CD4-positive, alpha-beta T cell (primary cell): ENCODE measurements at regions not wholly inside any gene's neighbourhood (a gene's known extent, or its start where the extent isn't known, plus 50 kb on each side); places are given as distances from the start of the nearest gene placed in this dataset.
"Not testable (repeated sequence)": the region's sequence is repeated elsewhere in the genome, so short reads cannot be mapped to it uniquely, and the experiment has no call there.

Experiments
- ATAC-seq: fragments of 200-7000 bp; cut with Tn5 transposase; one replicate; pipeline ENCODE4 v1.10.0; 2022; ENCODE audit warnings: mild to moderate bottlenecking; ENCODE audit not compliant: poor library complexity
- CTCF ChIA-PET: fragments of 350-600 bp; sonication (Branson Sonifier 250); formaldehyde crosslinking; loops from one replicate; lab custom pipeline; 2021; ENCODE audit warnings: antibody characterized with exemption, inconsistent platforms; lab: Charles Lee
- POLR2A ChIA-PET: fragments of 350-600 bp; sonication (Branson Sonifier 250); formaldehyde crosslinking; loops from one replicate; lab custom pipeline; 2021; ENCODE audit warnings: antibody characterized with exemption, inconsistent platforms; lab: Charles Lee
- DNase-seq, 14 experiments: peaks; one replicate each; pipeline ENCODE4 v3.0.0-alpha.2; 2013 to 2020; ENCODE audit warnings: mixed read lengths in 2 of 14
- H3K27ac ChIP-seq, 2 donors: one replicate each; pipeline versions ENCODE4 v1.5.1 to v1.7.0; 2013; ENCODE audit warnings: low read length in 2 of 2, low read depth in 1 of 2, mild to moderate bottlenecking in 1 of 2
- H3K27me3 ChIP-seq, 2 experiments: 1 replicate in 1 of 2; 2 replicates in 1 of 2; pipeline versions ENCODE4 v1.6.1 to v1.7.0; 2013; ENCODE audit warnings: low read length in 2 of 2, control low read depth in 1 of 2, mild to moderate bottlenecking in 1 of 2, moderate library complexity in 1 of 2; ENCODE audit not compliant: insufficient read depth in 2 of 2, control insufficient read depth in 1 of 2
- H3K36me3 ChIP-seq: one replicate; pipeline ENCODE4 v1.6.1; 2013; ENCODE audit warnings: low read length, control low read depth; ENCODE audit not compliant: insufficient read depth
- H3K4me1 ChIP-seq: one replicate; pipeline ENCODE4 v1.6.1; 2013; ENCODE audit warnings: low read length, control low read depth; ENCODE audit not compliant: insufficient read depth
- H3K4me3 ChIP-seq: one replicate; pipeline ENCODE4 v1.5.1; 2013; ENCODE audit warnings: mild to moderate bottlenecking, low read length, moderate library complexity
- H3K9me3 ChIP-seq, 2 experiments: 1 replicate in 1 of 2; 2 replicates in 1 of 2; pipeline versions ENCODE4 v1.6.1 to v1.7.0; 2013; ENCODE audit warnings: low read length in 2 of 2, mild to moderate bottlenecking in 2 of 2, control low read depth in 1 of 2, moderate library complexity in 1 of 2; ENCODE audit not compliant: control insufficient read depth in 1 of 2, insufficient read depth in 1 of 2
- H3K27ac Mint-ChIP-seq: one replicate; pipeline ENCODE4 v1.8.0; 2020; ENCODE audit warnings: mixed read lengths
- H3K27me3 Mint-ChIP-seq: one replicate; pipeline ENCODE4 v1.8.0; 2021; ENCODE audit warnings: mixed read lengths
- H3K36me3 Mint-ChIP-seq: one replicate; pipeline ENCODE4 v1.8.0; 2021; ENCODE audit warnings: low read depth, mixed read lengths
- H3K4me1 Mint-ChIP-seq: one replicate; pipeline ENCODE4 v1.8.0; 2021; ENCODE audit warnings: low read depth, mixed read lengths
- H3K4me3 Mint-ChIP-seq: one replicate; pipeline ENCODE4 v1.8.0; 2020; ENCODE audit warnings: mild to moderate bottlenecking, mixed read lengths
- H3K9me3 Mint-ChIP-seq: one replicate; pipeline ENCODE4 v1.8.0; 2020; ENCODE audit warnings: mixed read lengths
- CTCF ChIP-seq: fragments of 200-600 bp; IDR thresholded peaks from one replicate; pipeline ENCODE4 v1.8.0; 2022; ENCODE audit warnings: antibody characterized with exemption, mild to moderate bottlenecking
- intact Hi-C, 2 experiments: fragments of 100-400 bp; cut with DNase I in 1 of 2; cut with micrococcal nuclease in 1 of 2; formaldehyde crosslinking; loops; one replicate each; pipeline versions ENCODE4 v1.15.1 to v1.9.0; 2023 to 2025; cut with DNase I, micrococcal nuclease

DNA sequence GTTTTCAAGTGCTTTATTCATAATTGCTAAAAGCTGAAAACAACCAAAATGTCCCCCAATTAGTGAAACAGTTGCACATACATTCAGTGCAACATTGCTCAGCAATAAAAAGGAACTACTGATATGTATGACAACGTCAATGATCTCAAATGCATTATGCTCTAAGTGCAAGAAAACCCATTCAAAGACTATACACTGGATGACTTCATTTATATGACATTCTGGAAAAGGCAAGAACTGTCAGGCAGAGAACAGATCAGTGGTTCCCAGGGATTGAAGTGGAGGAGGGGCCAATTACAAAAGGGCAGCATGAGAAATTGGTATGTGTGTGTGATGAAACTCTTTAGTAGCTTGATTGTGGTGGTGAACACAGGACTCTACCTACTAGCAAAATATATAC, 585.6 kb downstream of the TBL1XR1 start:
- ChIA-PET CTCF (no interaction called here), POLR2A (no interaction called here)
- H3K9me3 ChIP-seq, result peaks cover 0 to 4% of the 10 kb centered on the region in 2 experiments
- Mint-ChIP-seq H3K9me3 (no peaks in the 10 kb centered on the region), H3K27ac (no peak overlapping the region), H3K4me3 (no peak overlapping the region), H3K36me3 (no peaks in the 10 kb centered on the region), H3K27me3 (no peaks in the 10 kb centered on the region), H3K4me1 (no peaks in the 10 kb centered on the region)
- DNase-seq (no peak), ATAC-seq (no peak)
- H3K4me1 ChIP-seq, result no peaks in the 10 kb centered on the region
- no peak overlapping the region for H3K4me3 ChIP-seq
- no peaks in the 10 kb centered on the region for H3K36me3 ChIP-seq
- H3K27me3 ChIP-seq, result no peaks in the 10 kb centered on the region
- H3K27ac ChIP-seq, result no peak overlapping the region
- intact Hi-C loops, result no loop called here
- no peak for TF ChIP-seq CTCF

- DNase-seq, result no peak
- ChIA-PET CTCF (no interaction called here), POLR2A (no interaction called here)
- Histone ChIP-seq H3K4me3 (no peak overlapping the region), H3K4me1 (no peaks in the 10 kb centered on the region), H3K27ac (no peak overlapping the region), H3K36me3 (no peaks in the 10 kb centered on the region), H3K27me3 (no peaks in the 10 kb centered on the region), H3K9me3 (peaks cover 0 to 4% of the 10 kb centered on the region in 2 experiments)
- H3K9me3 Mint-ChIP-seq, result peaks cover 4% of the 10 kb centered on the region
- no peak overlapping the region for H3K27ac Mint-ChIP-seq
- ATAC-seq, result no peak
- no peaks in the 10 kb centered on the region for H3K4me1 Mint-ChIP-seq
- intact Hi-C loops, result no loop called here
- TF ChIP-seq CTCF, result no peak
- no peaks in the 10 kb centered on the region for H3K36me3 Mint-ChIP-seq
- no peaks in the 10 kb centered on the region for H3K27me3 Mint-ChIP-seq
- H3K4me3 Mint-ChIP-seq, result no peak overlapping the region
Measured at GRCh38 chr3:176609361-176609760, 587.9 kb downstream of the TBL1XR1 start.

DNA sequence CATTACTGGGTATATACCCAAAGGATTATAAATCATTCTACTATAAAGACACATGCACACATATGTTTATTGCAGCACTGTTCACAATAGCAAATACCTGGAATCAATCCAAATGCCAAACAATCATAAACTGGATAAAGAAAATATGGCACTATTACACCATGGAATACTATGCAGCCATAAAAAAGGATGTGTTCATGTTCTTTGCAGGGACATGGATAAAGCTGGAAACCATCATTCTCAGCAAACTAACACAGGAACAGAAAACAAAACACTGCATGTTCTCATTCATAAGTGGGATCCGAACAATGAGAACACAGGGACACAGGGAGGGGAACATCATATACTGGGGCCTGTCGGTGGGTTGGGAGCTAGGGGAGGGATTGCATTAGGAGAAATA, 591.7 kb downstream of the TBL1XR1 start:
- H3K27me3 ChIP-seq, H3K27ac ChIP-seq, H3K27ac Mint-ChIP-seq, H3K4me1 Mint-ChIP-seq, H3K4me1 ChIP-seq, POLR2A ChIA-PET, H3K36me3 Mint-ChIP-seq, H3K9me3 ChIP-seq, H3K4me3 ChIP-seq, H3K4me3 Mint-ChIP-seq, CTCF ChIA-PET, ATAC-seq, H3K27me3 Mint-ChIP-seq, DNase-seq, H3K36me3 ChIP-seq, H3K9me3 Mint-ChIP-seq, intact Hi-C loops: not testable (repeated sequence)

DNA sequence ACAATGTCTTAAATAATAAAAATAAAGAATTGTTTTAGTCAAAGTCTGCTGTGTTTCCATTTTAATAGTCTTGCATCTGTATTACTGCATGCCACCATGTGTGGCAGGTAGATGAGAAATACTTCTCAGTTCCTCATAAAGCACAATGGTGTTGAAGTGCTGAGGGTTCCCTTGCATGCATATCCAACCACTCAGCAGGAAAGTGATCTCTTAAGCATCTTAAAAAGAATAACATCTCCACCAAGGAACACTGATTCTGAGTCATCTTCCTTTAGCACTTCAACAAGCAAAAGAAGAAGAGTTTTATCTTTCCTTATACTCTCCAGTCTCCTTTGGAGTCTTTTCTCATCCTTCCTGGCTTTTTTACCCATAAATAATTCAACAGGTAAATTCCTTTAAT, 602.0 kb downstream of the TBL1XR1 start:
- Histone ChIP-seq H3K36me3 (no peaks in the 10 kb centered on the region), H3K4me3 (no peak overlapping the region), H3K27ac (no peak overlapping the region), H3K9me3 (no peaks in the 10 kb centered on the region), H3K4me1 (no peaks in the 10 kb centered on the region), H3K27me3 (no peaks in the 10 kb centered on the region)
- ChIA-PET CTCF (no interaction called here), POLR2A (no interaction called here)
- H3K36me3 Mint-ChIP-seq, result no peaks in the 10 kb centered on the region
- intact Hi-C loops, result no loop called here
- no peak overlapping the region for H3K4me3 Mint-ChIP-seq
- H3K9me3 Mint-ChIP-seq, result no peaks in the 10 kb centered on the region
- TF ChIP-seq CTCF, result no peak
- DNase-seq (no peak), ATAC-seq (no peak)
- H3K27me3 Mint-ChIP-seq, result no peaks in the 10 kb centered on the region
- no peaks in the 10 kb centered on the region for H3K4me1 Mint-ChIP-seq
- no peak overlapping the region for H3K27ac Mint-ChIP-seq
